Activated CD8-positive, alpha-beta T cell treated with anti-CD3 and anti-CD28 coated beads for 36 hours (primary cell): ENCODE measurements at regions not wholly inside any gene's neighbourhood (a gene's known extent, or its start where the extent isn't known, plus 50 kb on each side); places are given as distances from the start of the nearest gene placed in this dataset.
"Not testable (repeated sequence)": the region's sequence is repeated elsewhere in the genome, so short reads cannot be mapped to it uniquely, and the experiment has no call there.

ENCODE experiments used
- ATAC-seq: fragments of 200-7000 bp; cut with Tn5 transposase; one replicate; pipeline ENCODE4 v1.10.0; 2021; ENCODE audit warnings: mild to moderate bottlenecking, moderate library complexity
- CTCF ChIA-PET: fragments of 350-600 bp; sonication (Branson Sonifier 250); formaldehyde crosslinking; loops from one replicate; lab custom pipeline; 2021; ENCODE audit warnings: antibody characterized with exemption; lab: Charles Lee
- POLR2A ChIA-PET: fragments of 350-600 bp; sonication (Branson Sonifier 250); formaldehyde crosslinking; loops from one replicate; lab custom pipeline; 2021; ENCODE audit warnings: antibody characterized with exemption; lab: Charles Lee
- DNase-seq: peaks from one replicate; pipeline ENCODE4 v3.0.0-alpha.2; 2020
- H3K27ac Mint-ChIP-seq: one replicate; pipeline ENCODE4 v1.8.0; 2021; ENCODE audit warnings: mild to moderate bottlenecking, mixed read lengths
- H3K27me3 Mint-ChIP-seq: one replicate; pipeline ENCODE4 v1.8.0; 2021; ENCODE audit warnings: mixed read lengths
- H3K36me3 Mint-ChIP-seq: one replicate; pipeline ENCODE4 v1.8.0; 2021; ENCODE audit warnings: low read depth, mixed read lengths
- H3K4me1 Mint-ChIP-seq: one replicate; pipeline ENCODE4 v1.8.0; 2021; ENCODE audit warnings: low read depth, mixed read lengths
- H3K4me3 Mint-ChIP-seq: one replicate; pipeline ENCODE4 v1.8.0; 2021; ENCODE audit warnings: mild to moderate bottlenecking, moderate library complexity, mixed read lengths
- H3K9me3 Mint-ChIP-seq: one replicate; pipeline ENCODE4 v1.8.0; 2021; ENCODE audit warnings: mixed read lengths
- CTCF ChIP-seq: fragments of 200-600 bp; IDR thresholded peaks from one replicate; pipeline ENCODE4 v1.8.0; 2022; ENCODE audit warnings: antibody characterized with exemption, mild to moderate bottlenecking
- intact Hi-C: fragments of 100-400 bp; cut with micrococcal nuclease; formaldehyde crosslinking; loops from one replicate; pipeline ENCODE4 v1.10.0; 2022

- DNase-seq = no peak
- POLR2A ChIA-PET = no interaction called here
- Mint-ChIP-seq H3K4me3 (no peak overlapping the region), H3K27me3 (no peaks in the 10 kb centered on the region), H3K27ac (no peak overlapping the region), H3K9me3 (no peaks in the 10 kb centered on the region), H3K36me3 (no peaks in the 10 kb centered on the region), H3K4me1 (no peaks in the 10 kb centered on the region)
- no peak for ATAC-seq
- no peak for TF ChIP-seq CTCF
- CTCF ChIA-PET = no interaction called here
- intact Hi-C loops = no loop called here
Measured at GRCh38 chr21:9763807-9764206, 757.6 kb upstream of the TPTE start.

DNA sequence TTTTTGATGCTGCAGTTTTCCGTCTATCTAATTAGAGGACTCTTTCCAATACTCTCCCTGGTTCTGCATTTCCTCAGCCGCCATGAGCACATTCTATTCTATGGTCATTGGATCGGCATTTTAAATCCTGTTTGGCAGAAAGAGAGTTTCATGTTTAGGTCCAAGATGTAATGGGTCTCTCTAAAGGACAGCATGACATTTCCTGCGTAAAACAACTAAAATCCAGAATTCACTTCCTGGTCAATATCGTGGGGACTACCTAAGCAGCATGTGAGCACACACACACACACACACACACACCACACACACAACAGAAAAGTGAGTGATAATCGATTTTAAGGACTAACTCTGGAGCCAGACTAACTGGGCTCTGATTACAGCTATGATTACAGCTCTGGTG lies 757.1 kb upstream of the TPTE start:
- H3K4me1 Mint-ChIP-seq, H3K9me3 Mint-ChIP-seq, H3K4me3 Mint-ChIP-seq, POLR2A ChIA-PET, H3K27ac Mint-ChIP-seq, intact Hi-C loops, CTCF ChIA-PET, DNase-seq, ATAC-seq, H3K36me3 Mint-ChIP-seq, H3K27me3 Mint-ChIP-seq: not testable (repeated sequence)

- CTCF ChIA-PET, H3K4me3 Mint-ChIP-seq, H3K9me3 Mint-ChIP-seq, intact Hi-C loops, ATAC-seq, DNase-seq, H3K36me3 Mint-ChIP-seq, H3K27me3 Mint-ChIP-seq, H3K4me1 Mint-ChIP-seq, POLR2A ChIA-PET, H3K27ac Mint-ChIP-seq: not testable (repeated sequence)
Measured at GRCh38 chr21:9765538-9765937, 755.8 kb upstream of the TPTE start.

- POLR2A ChIA-PET, CTCF ChIA-PET, H3K36me3 Mint-ChIP-seq: not testable (repeated sequence)
Measured at GRCh38 chr21:9766890-9767591, 754.3 kb upstream of the TPTE start.

DNA sequence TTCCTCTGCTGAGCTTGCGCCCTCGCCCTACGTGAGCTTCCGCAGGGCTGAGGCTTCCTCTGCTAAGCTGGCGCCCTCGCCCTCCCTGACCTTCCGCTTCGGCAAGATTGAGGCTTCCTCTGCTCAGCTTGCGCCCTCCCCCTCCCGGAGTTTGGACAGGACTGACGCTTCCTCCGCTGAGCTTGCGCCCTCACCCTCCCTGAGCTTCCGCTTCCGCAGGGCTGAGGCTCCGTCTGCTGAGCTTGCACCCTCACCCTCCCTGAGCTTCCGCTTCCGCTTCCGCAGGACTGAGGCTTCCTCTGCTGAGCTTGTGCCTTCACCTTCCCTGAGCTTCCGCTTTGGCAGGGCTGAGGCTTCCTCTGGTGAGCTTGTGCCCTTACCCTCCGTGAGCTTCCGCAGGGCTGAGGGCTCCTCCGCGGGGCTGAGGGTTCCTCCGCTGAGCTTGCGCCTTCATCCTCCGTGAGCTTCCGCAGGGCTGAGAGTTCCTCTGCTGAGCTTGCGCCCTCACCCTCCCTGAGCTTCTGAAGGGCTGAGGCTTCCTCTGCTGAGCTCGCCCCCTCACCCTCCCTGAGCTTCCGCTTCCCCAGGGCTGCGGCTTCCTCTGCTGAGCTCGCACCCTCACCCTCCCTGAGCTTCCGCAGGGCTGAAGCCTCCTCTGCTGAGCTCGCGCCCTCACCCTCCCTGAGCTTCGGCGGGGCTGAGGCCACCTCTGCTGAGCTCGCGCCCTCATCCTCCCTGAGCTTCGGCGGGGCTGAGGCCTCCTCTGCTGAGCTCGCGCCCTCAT lies 753.6 kb upstream of the TPTE start:
- intact Hi-C loops = no loop called here
- CTCF ChIA-PET = no interaction called here
- Mint-ChIP-seq H3K4me3 (no peak overlapping the region), H3K27me3 (no peaks in the 10 kb centered on the region), H3K36me3 (no peaks in the 10 kb centered on the region), H3K4me1 (no peaks in the 10 kb centered on the region), H3K9me3 (no peaks in the 10 kb centered on the region), H3K27ac (no peak overlapping the region)
- DNase-seq (no peak), ATAC-seq (no peak)
- no peak for TF ChIP-seq CTCF
- POLR2A ChIA-PET = no interaction called here

More at GRCh38 chr21:9766890-9767591, 754.3 kb upstream of the TPTE start:
- H3K27ac Mint-ChIP-seq, DNase-seq, intact Hi-C loops, H3K27me3 Mint-ChIP-seq, H3K4me3 Mint-ChIP-seq, H3K4me1 Mint-ChIP-seq, ATAC-seq, H3K9me3 Mint-ChIP-seq: not testable (repeated sequence)

DNA sequence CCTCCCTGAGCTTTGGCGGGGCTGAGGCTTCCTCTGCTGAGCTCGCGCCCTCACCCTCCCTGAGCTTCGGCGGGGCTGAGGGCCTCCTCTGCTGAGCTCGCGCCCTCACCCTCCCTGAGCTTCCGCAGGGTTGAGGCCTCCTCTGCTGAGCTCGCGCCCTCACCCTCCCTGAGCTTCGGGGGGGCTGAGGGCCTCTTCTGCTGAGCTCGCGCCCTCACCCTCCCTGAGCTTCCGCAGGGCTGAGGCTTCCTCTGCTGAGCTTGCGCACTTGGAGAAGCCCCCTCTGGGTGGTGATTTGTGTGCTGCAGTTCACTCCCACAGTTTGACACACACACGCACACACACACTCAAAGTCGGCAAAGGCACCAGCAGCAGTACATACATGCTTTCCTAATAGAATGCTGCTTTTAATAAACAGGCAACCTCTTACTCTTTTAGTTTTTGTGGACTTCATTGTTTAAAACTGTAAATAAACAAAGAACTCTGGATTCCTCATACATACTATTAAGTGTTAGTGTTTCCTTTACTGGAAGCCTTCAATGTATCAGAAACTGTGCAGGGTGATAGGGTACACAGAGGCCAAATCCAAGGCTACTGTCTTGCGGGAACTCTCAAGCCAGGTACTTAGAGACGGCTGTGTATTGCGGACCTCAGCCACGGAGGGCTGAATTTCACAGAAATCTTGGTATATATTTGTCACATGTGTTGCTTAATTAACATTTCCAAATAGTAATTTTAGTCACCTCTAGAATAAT lies 752.8 kb upstream of the TPTE start:
- H3K9me3 Mint-ChIP-seq, intact Hi-C loops, H3K4me1 Mint-ChIP-seq, CTCF ChIA-PET, H3K36me3 Mint-ChIP-seq, H3K27ac Mint-ChIP-seq, POLR2A ChIA-PET, H3K27me3 Mint-ChIP-seq, DNase-seq, ATAC-seq, H3K4me3 Mint-ChIP-seq: not testable (repeated sequence)

DNA sequence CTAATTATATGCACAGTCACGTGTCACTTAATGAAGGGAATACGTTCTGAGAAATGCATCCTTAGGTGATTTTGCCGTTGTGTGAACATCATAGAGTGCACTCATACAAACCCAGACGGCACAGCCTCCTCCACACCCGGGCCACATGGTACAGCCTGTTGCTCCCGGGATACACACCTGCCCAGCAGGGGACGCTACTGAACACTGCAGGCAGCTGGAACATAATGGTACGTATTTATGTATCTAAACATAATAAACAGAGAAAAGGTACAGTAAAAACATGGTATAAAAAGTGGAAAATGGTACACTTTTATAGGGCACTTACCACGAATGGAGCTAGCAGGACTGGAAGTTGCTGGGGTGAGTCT lies 752.3 kb upstream of the TPTE start:
- POLR2A ChIA-PET, H3K4me1 Mint-ChIP-seq, H3K27ac Mint-ChIP-seq, H3K27me3 Mint-ChIP-seq, intact Hi-C loops, CTCF ChIA-PET, H3K4me3 Mint-ChIP-seq, H3K9me3 Mint-ChIP-seq, H3K36me3 Mint-ChIP-seq, DNase-seq, ATAC-seq: not testable (repeated sequence)

DNA sequence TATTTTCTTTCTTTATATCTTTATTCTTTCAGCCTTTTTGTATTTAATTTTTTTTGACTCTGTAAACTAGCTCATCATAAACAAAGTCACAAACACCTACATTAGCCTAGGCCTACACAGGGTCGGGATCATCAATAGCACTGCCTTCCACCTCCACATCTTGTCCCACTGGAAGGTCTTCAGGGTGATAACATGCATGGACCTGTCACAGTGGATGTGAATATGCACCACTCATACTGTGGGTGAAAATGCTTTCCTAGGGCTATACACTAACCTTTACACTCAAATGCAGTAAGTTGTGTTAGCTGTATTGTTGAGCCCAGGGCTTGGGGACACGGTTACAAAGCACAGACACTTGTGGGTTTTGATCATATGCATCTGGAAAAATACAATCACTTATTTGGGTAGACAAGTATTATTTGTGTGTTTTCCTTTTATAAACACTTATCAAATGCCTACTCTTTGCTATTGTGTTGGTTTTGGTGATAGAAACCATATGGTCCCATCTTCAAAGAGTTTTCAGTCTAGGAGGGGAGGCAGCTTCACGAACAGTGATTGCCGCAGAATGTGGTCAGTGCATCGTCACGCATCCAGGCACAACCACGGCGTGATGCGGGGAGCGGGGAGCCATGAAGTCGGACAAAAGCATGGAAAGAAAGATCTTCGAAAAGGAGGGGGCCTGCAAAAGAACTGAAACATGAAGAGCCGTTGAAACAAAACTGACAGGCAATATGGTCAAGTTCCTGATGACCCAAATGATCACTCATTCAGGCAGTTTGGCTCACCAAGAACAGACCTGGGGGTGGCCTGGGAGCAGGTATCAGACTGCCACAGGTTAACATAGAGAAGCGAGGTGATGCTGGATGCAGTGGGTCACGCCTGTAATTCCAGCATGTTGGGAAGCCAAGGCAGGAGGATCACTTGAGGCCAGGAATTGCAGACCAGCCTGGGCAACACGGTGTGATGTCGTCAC lies 751.4 kb upstream of the TPTE start:
- H3K27me3 Mint-ChIP-seq, CTCF ChIA-PET, DNase-seq, H3K9me3 Mint-ChIP-seq, H3K4me3 Mint-ChIP-seq, intact Hi-C loops, H3K4me1 Mint-ChIP-seq, H3K27ac Mint-ChIP-seq, H3K36me3 Mint-ChIP-seq, ATAC-seq, POLR2A ChIA-PET: not testable (repeated sequence)
